Stomach (tissue), 4 donors: ENCODE measurements at regions not wholly inside any gene's neighbourhood (a gene's known extent, or its start where the extent isn't known, plus 50 kb on each side); places are given as distances from the start of the nearest gene placed in this dataset.

Experiments used
- CTCF ChIP-seq, 7 experiments: fragments of 450-650 bp in 4 of 7; fragments of 200-600 bp in 3 of 7; sonication (generic) in 3 of 7; IDR thresholded peaks; one replicate each; pipeline ENCODE4 v1.5.1; 2016 to 2019; ENCODE audit warnings: antibody characterized with exemption in 7 of 7, control low read depth in 2 of 7, mild to moderate bottlenecking in 1 of 7
- EP300 ChIP-seq: sonication (generic); formaldehyde crosslinking; IDR thresholded peaks from one replicate; pipeline ENCODE4 v1.6.1; 2017; ENCODE audit warnings: antibody characterized with exemption
- POLR2A ChIP-seq, 4 donors: fragments of 450-650 bp; IDR thresholded peaks; one replicate each; pipeline ENCODE4 v1.6.1; 2016; ENCODE audit warnings: antibody characterized with exemption in 4 of 4, control low read depth in 2 of 4, mild to moderate bottlenecking in 1 of 4, moderate library complexity in 1 of 4
- POLR2AphosphoS5 ChIP-seq, 3 donors: sonication (generic); formaldehyde crosslinking; IDR thresholded peaks; one replicate each; pipeline ENCODE4 v1.6.1; 2016; ENCODE audit warnings: antibody characterized with exemption in 3 of 3

DNA sequence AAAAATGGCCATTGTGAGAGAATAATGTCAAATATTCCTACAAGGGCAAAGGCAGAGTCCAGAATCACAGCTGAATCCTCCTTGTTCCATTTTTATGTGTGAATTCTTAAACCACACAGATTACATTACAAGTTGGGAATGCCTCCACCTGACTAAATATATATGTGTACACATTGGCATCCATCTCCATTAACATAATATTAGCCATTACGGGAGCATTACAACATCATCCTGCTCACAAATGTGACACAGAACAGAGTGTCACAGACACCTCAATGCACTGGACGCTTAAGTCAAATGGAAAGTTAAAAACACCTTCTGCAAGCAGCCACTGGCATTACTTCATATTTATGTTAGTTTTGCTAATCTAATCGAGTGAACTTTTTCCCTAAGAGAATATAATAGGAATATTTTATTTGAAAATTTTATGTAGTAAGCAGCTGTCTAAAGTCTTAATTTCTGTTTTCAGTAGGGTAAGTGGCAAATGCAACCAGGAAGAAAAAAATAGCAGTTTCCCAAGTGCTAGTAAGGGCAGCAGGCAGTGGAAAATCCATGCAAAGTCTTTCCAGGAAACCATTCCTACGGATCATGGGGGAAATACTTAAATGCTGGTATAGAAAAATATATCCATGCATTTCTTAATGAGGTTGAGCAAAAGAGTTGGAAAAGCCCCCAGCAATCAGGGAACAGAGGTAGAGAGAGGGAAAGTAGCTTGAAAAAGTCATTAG, 255.6 kb downstream of the OSR1 start:
- TF ChIP-seq CTCF (IDR thresholded peaks at IDR 0.05) (no peak), POLR2AphosphoS5 (IDR thresholded peaks at IDR 0.05) (peak in 1 of 3 donors; percentile 29), POLR2A (IDR thresholded peaks at IDR 0.05) (no peak), EP300 (no peak)
